ENCODE measurements at regions not wholly inside any gene's neighbourhood (a gene's known extent, or its start where the extent isn't known, plus 50 kb on each side); places are given as distances from the start of the nearest gene placed in this dataset.

DNA sequence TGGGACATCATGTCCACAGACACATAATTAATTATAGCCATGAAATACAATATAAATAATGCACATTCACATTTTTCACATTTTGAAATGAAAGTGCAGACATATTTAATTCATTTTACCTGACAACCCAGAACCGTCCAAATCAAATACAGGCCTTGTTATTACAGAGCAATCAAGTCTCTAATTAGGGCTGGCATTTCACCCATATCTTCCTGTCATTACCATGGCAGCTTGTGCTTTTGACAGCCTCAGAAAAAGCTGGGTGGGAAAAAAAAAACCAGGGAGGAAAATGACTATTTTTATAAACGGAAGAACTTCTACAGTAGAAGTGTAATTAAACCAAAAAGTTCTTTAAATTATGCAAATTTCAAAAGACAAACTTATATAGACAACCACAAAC, 436.4 kb downstream of the FBXO15 start:
- no peak overlapping the region for H3K27ac ChIP-seq (ENCODE audit: low read depth, low read length)
- no peaks in the 10 kb centered on the region for H3K4me1 ChIP-seq (ENCODE audit: insufficient read depth, low read length)
- no peak overlapping the region for H3K4me3 ChIP-seq (ENCODE audit: insufficient read depth, low read length)
- H4K20me1 ChIP-seq (ENCODE audit: insufficient read depth, low read length): no peaks in the 10 kb centered on the region
- no peak for DNase-seq (ENCODE audit: insufficient read length, low spot score, missing footprints)
- no peak overlapping the region for H2AFZ ChIP-seq (ENCODE audit: low read length)
- H3K4me2 ChIP-seq (ENCODE audit: insufficient read depth, low read length): no peak overlapping the region
- no peaks in the 10 kb centered on the region for H3K79me2 ChIP-seq (ENCODE audit: insufficient read depth, low read length)
- H3K27me3 ChIP-seq (ENCODE audit: insufficient read depth, low read length): no peaks in the 10 kb centered on the region
- peaks cover 2% of the 10 kb centered on the region for H3K9me3 ChIP-seq (ENCODE audit: low read depth, low read length)
- H3K36me3 ChIP-seq (ENCODE audit: insufficient read depth, low read length): no peaks in the 10 kb centered on the region
- TF ChIP-seq, protein P1, sequence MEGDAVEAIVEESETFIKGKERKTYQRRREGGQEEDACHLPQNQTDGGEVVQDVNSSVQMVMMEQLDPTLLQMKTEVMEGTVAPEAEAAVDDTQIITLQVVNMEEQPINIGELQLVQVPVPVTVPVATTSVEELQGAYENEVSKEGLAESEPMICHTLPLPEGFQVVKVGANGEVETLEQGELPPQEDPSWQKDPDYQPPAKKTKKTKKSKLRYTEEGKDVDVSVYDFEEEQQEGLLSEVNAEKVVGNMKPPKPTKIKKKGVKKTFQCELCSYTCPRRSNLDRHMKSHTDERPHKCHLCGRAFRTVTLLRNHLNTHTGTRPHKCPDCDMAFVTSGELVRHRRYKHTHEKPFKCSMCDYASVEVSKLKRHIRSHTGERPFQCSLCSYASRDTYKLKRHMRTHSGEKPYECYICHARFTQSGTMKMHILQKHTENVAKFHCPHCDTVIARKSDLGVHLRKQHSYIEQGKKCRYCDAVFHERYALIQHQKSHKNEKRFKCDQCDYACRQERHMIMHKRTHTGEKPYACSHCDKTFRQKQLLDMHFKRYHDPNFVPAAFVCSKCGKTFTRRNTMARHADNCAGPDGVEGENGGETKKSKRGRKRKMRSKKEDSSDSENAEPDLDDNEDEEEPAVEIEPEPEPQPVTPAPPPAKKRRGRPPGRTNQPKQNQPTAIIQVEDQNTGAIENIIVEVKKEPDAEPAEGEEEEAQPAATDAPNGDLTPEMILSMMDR (IDR thresholded peaks at IDR 0.05; ENCODE audit: extremely low read depth, low read depth, low read length): no peak

DNA sequence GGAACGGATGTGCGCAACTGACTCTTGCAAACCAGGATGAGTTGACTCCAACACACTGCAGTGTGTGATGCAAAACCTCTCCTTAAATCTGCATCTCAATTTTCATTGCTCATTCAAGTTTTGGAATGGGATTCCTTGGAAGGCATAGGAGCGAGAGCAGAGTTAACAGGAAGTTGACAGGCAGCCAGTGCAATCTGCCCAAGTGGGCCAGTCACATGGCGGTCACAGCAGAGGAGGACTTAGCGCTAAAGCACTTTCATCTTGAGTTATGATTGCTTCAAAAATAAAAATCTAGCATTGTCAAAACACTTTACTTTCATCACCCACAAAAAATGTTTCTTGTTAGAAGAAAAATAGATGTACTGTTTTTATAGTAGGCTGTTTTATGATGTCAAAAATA, 439.0 kb downstream of the FBXO15 start:
- no peaks in the 10 kb centered on the region for H3K27me3 ChIP-seq (ENCODE audit: insufficient read depth, low read length)
- peak overlapping the region; percentile 50 for H2AFZ ChIP-seq (ENCODE audit: low read length)
- no peaks in the 10 kb centered on the region for H3K79me2 ChIP-seq (ENCODE audit: insufficient read depth, low read length)
- no peak overlapping the region for H3K4me2 ChIP-seq (ENCODE audit: insufficient read depth, low read length)
- no peak overlapping the region for H3K4me3 ChIP-seq (ENCODE audit: insufficient read depth, low read length)
- H3K4me1 ChIP-seq (ENCODE audit: insufficient read depth, low read length): no peaks in the 10 kb centered on the region
- no peaks in the 10 kb centered on the region for H3K36me3 ChIP-seq (ENCODE audit: insufficient read depth, low read length)
- H4K20me1 ChIP-seq (ENCODE audit: insufficient read depth, low read length): no peaks in the 10 kb centered on the region
- peaks cover 2% of the 10 kb centered on the region for H3K9me3 ChIP-seq (ENCODE audit: low read depth, low read length)
- TF ChIP-seq, protein P1 (IDR thresholded peaks at IDR 0.05; ENCODE audit: extremely low read depth, low read depth, low read length): no peak
- no peak overlapping the region for H3K27ac ChIP-seq (ENCODE audit: low read depth, low read length)
- no peak for DNase-seq (ENCODE audit: insufficient read length, low spot score, missing footprints)

DNA sequence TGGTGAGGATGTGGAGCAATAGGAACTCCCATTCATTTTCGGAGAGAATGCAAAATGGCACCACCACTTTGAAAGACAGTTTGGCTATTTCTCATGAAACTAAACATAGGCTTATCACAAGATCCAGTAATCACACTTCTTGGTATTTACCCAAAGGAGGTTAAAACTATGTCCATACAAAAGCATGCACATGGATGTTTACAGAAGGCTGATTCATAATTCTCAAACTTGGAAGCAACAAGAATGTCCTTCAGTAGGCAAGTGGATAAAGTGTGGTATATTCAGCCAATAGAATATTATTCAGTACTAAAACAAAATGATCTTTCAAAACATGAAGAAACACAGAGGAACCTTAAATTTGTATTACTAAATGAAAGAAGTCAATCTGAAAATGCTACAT, 440.6 kb downstream of the FBXO15 start:
- no peak overlapping the region for H3K27ac ChIP-seq (ENCODE audit: low read depth, low read length)
- TF ChIP-seq, protein P1 (IDR thresholded peaks at IDR 0.05; ENCODE audit: extremely low read depth, low read depth, low read length): no peak
- peaks cover 2% of the 10 kb centered on the region for H3K9me3 ChIP-seq (ENCODE audit: low read depth, low read length)
- DNase-seq (ENCODE audit: insufficient read length, low spot score, missing footprints): no peak
- H3K36me3 ChIP-seq (ENCODE audit: insufficient read depth, low read length): no peaks in the 10 kb centered on the region
- H2AFZ ChIP-seq (ENCODE audit: low read length): no peak overlapping the region
- no peaks in the 10 kb centered on the region for H3K4me1 ChIP-seq (ENCODE audit: insufficient read depth, low read length)
- H3K79me2 ChIP-seq (ENCODE audit: insufficient read depth, low read length): no peaks in the 10 kb centered on the region
- H3K4me3 ChIP-seq (ENCODE audit: insufficient read depth, low read length): no peak overlapping the region
- no peak overlapping the region for H3K4me2 ChIP-seq (ENCODE audit: insufficient read depth, low read length)
- H3K27me3 ChIP-seq (ENCODE audit: insufficient read depth, low read length): no peaks in the 10 kb centered on the region
- H4K20me1 ChIP-seq (ENCODE audit: insufficient read depth, low read length): no peaks in the 10 kb centered on the region

DNA sequence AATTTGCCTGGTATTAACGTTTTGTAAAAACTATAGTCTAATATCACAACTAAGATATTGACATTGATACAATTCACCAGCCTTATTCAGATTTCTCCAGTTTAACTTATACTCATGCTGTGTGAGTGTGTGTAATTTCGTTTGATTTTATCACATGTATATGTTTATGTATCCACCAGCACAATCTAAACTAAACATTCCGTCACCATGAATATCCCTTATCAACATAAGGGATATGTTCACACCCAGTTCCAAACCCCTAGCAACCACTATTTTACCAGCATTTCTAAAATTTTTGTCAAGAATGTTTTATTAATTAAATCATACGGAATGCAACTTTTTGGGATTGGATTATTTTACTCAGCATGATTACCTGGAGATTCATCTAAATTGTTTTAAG, 450.3 kb downstream of the FBXO15 start:
- DNase-seq (ENCODE audit: insufficient read length, low spot score, missing footprints): no peak
- no peak overlapping the region for H3K4me2 ChIP-seq (ENCODE audit: insufficient read depth, low read length)
- no peak overlapping the region for H3K27ac ChIP-seq (ENCODE audit: low read depth, low read length)
- TF ChIP-seq, protein P1 (IDR thresholded peaks at IDR 0.05; ENCODE audit: extremely low read depth, low read depth, low read length): no peak
- no peaks in the 10 kb centered on the region for H3K9me3 ChIP-seq (ENCODE audit: low read depth, low read length)
- no peaks in the 10 kb centered on the region for H3K4me1 ChIP-seq (ENCODE audit: insufficient read depth, low read length)
- no peaks in the 10 kb centered on the region for H3K27me3 ChIP-seq (ENCODE audit: insufficient read depth, low read length)
- H3K4me3 ChIP-seq (ENCODE audit: insufficient read depth, low read length): no peak overlapping the region
- H3K79me2 ChIP-seq (ENCODE audit: insufficient read depth, low read length): no peaks in the 10 kb centered on the region
- no peaks in the 10 kb centered on the region for H4K20me1 ChIP-seq (ENCODE audit: insufficient read depth, low read length)
- no peak overlapping the region for H2AFZ ChIP-seq (ENCODE audit: low read length)
- H3K36me3 ChIP-seq (ENCODE audit: insufficient read depth, low read length): no peaks in the 10 kb centered on the region

All from osteoblast (primary cell).